ENCODE measurements at regions not wholly inside any gene's neighbourhood (a gene's known extent, or its start where the extent isn't known, plus 50 kb on each side); places are given as distances from the start of the nearest gene placed in this dataset.
"Not testable (repeated sequence)": the region's sequence is repeated elsewhere in the genome, so short reads cannot be mapped to it uniquely, and the experiment has no call there.

- 83 to 91% (median 90%) methylated on average over 1 of the region's 1 CpG for WGBS, 4 donors
- no peak for TF ChIP-seq CTCF (IDR thresholded peaks at IDR 0.05)
- TF ChIP-seq POLR2A (IDR thresholded peaks at IDR 0.05) = no peak
- Histone ChIP-seq H3K27me3 (no peaks in the 10 kb centered on the region), H3K9me3 (peaks cover 0 to 17% (median 7%) of the 10 kb centered on the region in 12 donors), H3K36me3 (no peaks in the 10 kb centered on the region), H3K4me3 (no peak overlapping the region), H3K4me1 (no peaks in the 10 kb centered on the region), H3K27ac (no peak overlapping the region)
- DNase-seq (no peak), ATAC-seq (no peak)
- intact Hi-C loops (cut with DNase I) = no loop called here
Observed at GRCh38 chr11:33437529-33437928, 180.3 kb downstream of the HIPK3 start.

- Histone ChIP-seq H3K4me3 (no peak overlapping the region), H3K27me3 (no peaks in the 10 kb centered on the region), H3K27ac (no peak overlapping the region), H3K4me1 (no peaks in the 10 kb centered on the region), H3K9me3 (peaks cover 0 to 17% (median 7%) of the 10 kb centered on the region in 12 donors), H3K36me3 (no peaks in the 10 kb centered on the region)
- no peak for ATAC-seq
- intact Hi-C loops (cut with DNase I) = no loop called here
- no peak for DNase-seq
- TF ChIP-seq POLR2A (IDR thresholded peaks at IDR 0.05) (no peak), CTCF (IDR thresholded peaks at IDR 0.05) (no peak)
Observed at GRCh38 chr11:33435216-33435615, 178.0 kb downstream of the HIPK3 start.

DNA sequence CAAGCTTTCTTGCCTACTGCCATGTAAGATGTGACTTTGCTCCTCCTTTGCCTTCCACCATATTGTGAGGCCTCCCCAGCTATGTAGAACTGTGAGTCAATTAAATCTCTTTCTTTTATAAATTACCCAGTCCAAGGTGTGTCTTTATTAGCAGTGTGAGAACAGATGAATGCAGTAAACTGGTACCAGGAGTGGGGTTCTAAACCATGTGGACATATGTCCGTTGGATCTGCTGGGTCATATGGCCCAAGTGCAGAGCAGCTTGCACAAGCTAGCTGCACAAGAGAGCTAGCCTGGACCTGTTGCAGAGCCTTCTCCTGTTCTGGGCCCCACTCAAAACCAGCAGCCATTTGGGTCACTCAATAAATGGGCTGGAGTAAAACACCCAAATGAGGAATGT, 177.1 kb downstream of the HIPK3 start:
- H3K4me1 ChIP-seq = no peaks in the 10 kb centered on the region
- intact Hi-C loops (cut with DNase I) = no loop called here
- H3K27me3 ChIP-seq = no peaks in the 10 kb centered on the region
- DNase-seq = no peak
- WGBS, 4 donors = 82 to 92% (median 88%) methylated on average over 1 of the region's 1 CpG
- no peak for TF ChIP-seq CTCF (IDR thresholded peaks at IDR 0.05)
- no peak for TF ChIP-seq POLR2A (IDR thresholded peaks at IDR 0.05)
- H3K4me3 ChIP-seq = no peak overlapping the region
- no peak for ATAC-seq
- no peak overlapping the region for H3K27ac ChIP-seq
- peaks cover 0 to 17% (median 7%) of the 10 kb centered on the region in 12 donors for H3K9me3 ChIP-seq
- H3K36me3 ChIP-seq = no peaks in the 10 kb centered on the region

GRCh38 chr11:33428435-33428834, 171.3 kb downstream of the HIPK3 start:
- intact Hi-C loops (cut with DNase I); H3K27me3 ChIP-seq; H3K4me1 ChIP-seq; H3K9me3 ChIP-seq; H3K36me3 ChIP-seq; H3K4me3 ChIP-seq; DNase-seq; ATAC-seq; H3K27ac ChIP-seq: not testable (repeated sequence)
- 78 to 89% (median 87%) methylated on average over 7 of the region's 7 CpGs for WGBS, 4 donors

GRCh38 chr11:33420959-33421566, 163.9 kb downstream of the HIPK3 start:
- no peak for DNase-seq
- H3K9me3 ChIP-seq = no peaks in the 10 kb centered on the region
- WGBS, 4 donors = 87 to 96% (median 88%) methylated on average over 4 of the region's 4 CpGs
- no peaks in the 10 kb centered on the region for H3K36me3 ChIP-seq
- intact Hi-C loops (cut with DNase I) = no loop called here
- H3K27ac ChIP-seq = no peak overlapping the region
- no peaks in the 10 kb centered on the region for H3K4me1 ChIP-seq
- no peak overlapping the region for H3K4me3 ChIP-seq
- no peak for ATAC-seq
- TF ChIP-seq CTCF (IDR thresholded peaks at IDR 0.05) (no peak), POLR2A (IDR thresholded peaks at IDR 0.05) (no peak)
- peaks cover 0 to under 1% (median 0%) of the 10 kb centered on the region in 9 donors for H3K27me3 ChIP-seq

Data from heart left ventricle (tissue), 16 donors.